C4-2B (cell line): ENCODE measurements at regions not wholly inside any gene's neighbourhood (a gene's known extent, or its start where the extent isn't known, plus 50 kb on each side); places are given as distances from the start of the nearest gene placed in this dataset.

Experiments
- ZFX ChIP-seq: fragments of 450-650 bp; IDR thresholded peaks from 2 replicates; pipeline ENCODE4 v1.6.1; 2017
- TF ChIP-seq, protein P1 (sequence below): fragments of 450-650 bp; conservative IDR thresholded peaks from 2 replicates; pipeline ENCODE4 v1.5.1; 2017; ENCODE audit warnings: mild to moderate bottlenecking

GRCh38 chr6:50970908-50971307, 152.2 kb downstream of the TFAP2B start:
- TF ChIP-seq, protein P1, sequence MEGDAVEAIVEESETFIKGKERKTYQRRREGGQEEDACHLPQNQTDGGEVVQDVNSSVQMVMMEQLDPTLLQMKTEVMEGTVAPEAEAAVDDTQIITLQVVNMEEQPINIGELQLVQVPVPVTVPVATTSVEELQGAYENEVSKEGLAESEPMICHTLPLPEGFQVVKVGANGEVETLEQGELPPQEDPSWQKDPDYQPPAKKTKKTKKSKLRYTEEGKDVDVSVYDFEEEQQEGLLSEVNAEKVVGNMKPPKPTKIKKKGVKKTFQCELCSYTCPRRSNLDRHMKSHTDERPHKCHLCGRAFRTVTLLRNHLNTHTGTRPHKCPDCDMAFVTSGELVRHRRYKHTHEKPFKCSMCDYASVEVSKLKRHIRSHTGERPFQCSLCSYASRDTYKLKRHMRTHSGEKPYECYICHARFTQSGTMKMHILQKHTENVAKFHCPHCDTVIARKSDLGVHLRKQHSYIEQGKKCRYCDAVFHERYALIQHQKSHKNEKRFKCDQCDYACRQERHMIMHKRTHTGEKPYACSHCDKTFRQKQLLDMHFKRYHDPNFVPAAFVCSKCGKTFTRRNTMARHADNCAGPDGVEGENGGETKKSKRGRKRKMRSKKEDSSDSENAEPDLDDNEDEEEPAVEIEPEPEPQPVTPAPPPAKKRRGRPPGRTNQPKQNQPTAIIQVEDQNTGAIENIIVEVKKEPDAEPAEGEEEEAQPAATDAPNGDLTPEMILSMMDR = no peak
- no peak for TF ChIP-seq ZFX
